Adrenal gland (tissue), 9 donors: ENCODE measurements at regions not wholly inside any gene's neighbourhood (a gene's known extent, or its start where the extent isn't known, plus 50 kb on each side); places are given as distances from the start of the nearest gene placed in this dataset.
"Not testable (repeated sequence)": the region's sequence is repeated elsewhere in the genome, so short reads cannot be mapped to it uniquely, and the experiment has no call there.

Experiments used
- DNase-seq, 7 donors: peaks; one replicate each; pipeline ENCODE4 v3.0.0-alpha.2; 2019 to 2020
- H3K27ac ChIP-seq, 5 donors: fragments of 200-600 bp; sonication (generic) in 4 of 5; 1 replicate in 3 of 5; 2 replicates in 2 of 5; pipeline versions ENCODE4 v1.5.1 to v1.8.0; 2016 to 2020; ENCODE audit warnings: mild to moderate bottlenecking in 1 of 5
- H3K27me3 ChIP-seq: fragments of 200-600 bp; 2 replicates; pipeline ENCODE4 v1.8.0; 2021
- H3K36me3 ChIP-seq, 2 donors: fragments of 200-600 bp; replicated peaks in 1 of 2; 1 replicate in 1 of 2; 2 replicates in 1 of 2; pipeline versions ENCODE4 v1.5.1 to v1.8.0; 2018 to 2022
- H3K4me1 ChIP-seq, 2 donors: fragments of 200-600 bp; replicated peaks in 1 of 2; 1 replicate in 1 of 2; 2 replicates in 1 of 2; pipeline versions ENCODE4 v1.5.1 to v1.8.0; 2018 to 2021
- H3K4me3 ChIP-seq, 4 donors: fragments of 200-600 bp; sonication (generic) in 3 of 4; one replicate each; pipeline ENCODE4 v1.5.1; 2016 to 2018
- H3K9me3 ChIP-seq, 3 donors: fragments of 200-600 bp; sonication (generic) in 1 of 3; replicated peaks in 1 of 3; 1 replicate in 2 of 3; 2 replicates in 1 of 3; pipeline versions ENCODE4 v1.5.1 to v1.8.0; 2016 to 2021
- POLR2A ChIP-seq, 2 donors: fragments of 450-650 bp; IDR thresholded peaks; one replicate each; pipeline ENCODE4 v1.6.1; 2017; ENCODE audit warnings: antibody characterized with exemption in 2 of 2, mild to moderate bottlenecking in 2 of 2, moderate library complexity in 1 of 2
- WGBS, 4 donors: extraction: QIAGEN DNeasy Blood & Tissue Kit in 2 of 4; methylation state at CpG; one replicate each; pipeline versions ENCODE4 v1.1.5 to v1.1.7; 2013 to 2017; 5-methylcytosine and 5-hydroxymethylcytosine counted together
- intact Hi-C, 2 donors: fragments of 100-400 bp; cut with DNase I; formaldehyde crosslinking; loops; one replicate each; pipeline versions ENCODE4 v1.14.1 to v1.15.0; 2022 to 2023
- TF ChIP-seq, protein P1 (sequence below), 6 experiments: fragments of 450-650 bp in 4 of 6; fragments of 200-600 bp in 2 of 6; sonication (generic) in 1 of 6; IDR thresholded peaks; 1 replicate in 5 of 6; 2 replicates in 1 of 6; pipeline versions ENCODE4 v1.5.1 to v1.8.0; 2016 to 2021; ENCODE audit warnings: antibody characterized with exemption in 6 of 6, mild to moderate bottlenecking in 2 of 6, moderate library complexity in 1 of 6
- donor health status: healthy with polysubstance abuse.
- donor health status: Bipolar disorder and iron deficiency.
- donor health status: DM: yes; HTN: yes; CAD: no.
- donor health status: DM: no; HTN: no; CAD: no.
- donor health status: DM: no; HTN: no; CAD: no.

DNA sequence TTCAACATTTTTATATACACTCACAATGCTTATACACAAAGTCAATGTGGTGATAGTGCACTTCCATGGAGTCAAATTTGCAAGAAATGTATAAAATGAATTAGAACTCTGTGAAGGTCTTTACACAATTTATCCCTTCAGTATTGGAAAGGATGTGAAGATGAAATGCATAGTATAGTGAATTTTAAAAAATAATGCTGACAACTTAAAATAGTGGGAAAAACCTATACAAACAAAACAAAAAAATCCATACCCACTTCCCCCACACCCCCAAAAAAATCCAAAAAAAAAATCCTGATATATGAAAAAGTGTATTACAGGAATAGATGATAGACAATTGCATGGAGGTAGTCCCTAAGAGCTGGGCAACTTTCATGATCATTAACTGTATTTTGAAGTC, 165.3 kb downstream of the HLX start:
- TF ChIP-seq, protein P1, sequence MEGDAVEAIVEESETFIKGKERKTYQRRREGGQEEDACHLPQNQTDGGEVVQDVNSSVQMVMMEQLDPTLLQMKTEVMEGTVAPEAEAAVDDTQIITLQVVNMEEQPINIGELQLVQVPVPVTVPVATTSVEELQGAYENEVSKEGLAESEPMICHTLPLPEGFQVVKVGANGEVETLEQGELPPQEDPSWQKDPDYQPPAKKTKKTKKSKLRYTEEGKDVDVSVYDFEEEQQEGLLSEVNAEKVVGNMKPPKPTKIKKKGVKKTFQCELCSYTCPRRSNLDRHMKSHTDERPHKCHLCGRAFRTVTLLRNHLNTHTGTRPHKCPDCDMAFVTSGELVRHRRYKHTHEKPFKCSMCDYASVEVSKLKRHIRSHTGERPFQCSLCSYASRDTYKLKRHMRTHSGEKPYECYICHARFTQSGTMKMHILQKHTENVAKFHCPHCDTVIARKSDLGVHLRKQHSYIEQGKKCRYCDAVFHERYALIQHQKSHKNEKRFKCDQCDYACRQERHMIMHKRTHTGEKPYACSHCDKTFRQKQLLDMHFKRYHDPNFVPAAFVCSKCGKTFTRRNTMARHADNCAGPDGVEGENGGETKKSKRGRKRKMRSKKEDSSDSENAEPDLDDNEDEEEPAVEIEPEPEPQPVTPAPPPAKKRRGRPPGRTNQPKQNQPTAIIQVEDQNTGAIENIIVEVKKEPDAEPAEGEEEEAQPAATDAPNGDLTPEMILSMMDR (IDR thresholded peaks at IDR 0.05), result no peak
- TF ChIP-seq POLR2A (IDR thresholded peaks at IDR 0.05), result no peak
- H3K4me1 ChIP-seq, result no peaks in the 10 kb centered on the region
- H3K27ac ChIP-seq, result no peak overlapping the region
- H3K9me3 ChIP-seq, result no peaks in the 10 kb centered on the region
- no peaks in the 10 kb centered on the region for H3K27me3 ChIP-seq
- H3K36me3 ChIP-seq, result no peaks in the 10 kb centered on the region
- DNase-seq, result no peak
- no peak overlapping the region for H3K4me3 ChIP-seq
- intact Hi-C loops, result no loop called here

DNA sequence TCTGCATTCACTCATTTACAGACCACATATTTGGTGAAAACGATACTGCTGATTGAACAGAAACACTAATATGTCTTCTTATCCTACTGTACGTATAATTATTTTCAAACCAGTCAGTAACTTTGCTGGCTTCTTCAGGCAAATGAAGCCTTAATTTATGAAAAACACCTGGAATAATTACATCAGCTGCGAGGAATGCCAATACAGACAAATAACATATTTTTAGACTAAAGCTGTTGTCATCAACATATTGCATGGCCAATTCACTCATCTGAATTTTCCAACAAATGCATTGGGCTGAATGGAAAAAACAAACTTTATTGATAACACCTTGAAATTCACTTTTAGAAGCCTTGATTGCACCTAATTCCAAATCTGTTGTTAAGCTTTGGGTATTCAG, 165.9 kb downstream of the HLX start:
- TF ChIP-seq, protein P1 (IDR thresholded peaks at IDR 0.05), result no peak
- no peak for TF ChIP-seq POLR2A (IDR thresholded peaks at IDR 0.05)
- no peak for DNase-seq
- intact Hi-C loops, result no loop called here
- H3K9me3 ChIP-seq, result no peaks in the 10 kb centered on the region
- WGBS, 4 donors, result 71 to 84% (median 77%) methylated on average over 3 of the region's 3 CpGs
- H3K4me1 ChIP-seq, result no peaks in the 10 kb centered on the region
- no peak overlapping the region for H3K27ac ChIP-seq
- H3K27me3 ChIP-seq, result no peaks in the 10 kb centered on the region
- H3K4me3 ChIP-seq, result no peak overlapping the region
- no peaks in the 10 kb centered on the region for H3K36me3 ChIP-seq

DNA sequence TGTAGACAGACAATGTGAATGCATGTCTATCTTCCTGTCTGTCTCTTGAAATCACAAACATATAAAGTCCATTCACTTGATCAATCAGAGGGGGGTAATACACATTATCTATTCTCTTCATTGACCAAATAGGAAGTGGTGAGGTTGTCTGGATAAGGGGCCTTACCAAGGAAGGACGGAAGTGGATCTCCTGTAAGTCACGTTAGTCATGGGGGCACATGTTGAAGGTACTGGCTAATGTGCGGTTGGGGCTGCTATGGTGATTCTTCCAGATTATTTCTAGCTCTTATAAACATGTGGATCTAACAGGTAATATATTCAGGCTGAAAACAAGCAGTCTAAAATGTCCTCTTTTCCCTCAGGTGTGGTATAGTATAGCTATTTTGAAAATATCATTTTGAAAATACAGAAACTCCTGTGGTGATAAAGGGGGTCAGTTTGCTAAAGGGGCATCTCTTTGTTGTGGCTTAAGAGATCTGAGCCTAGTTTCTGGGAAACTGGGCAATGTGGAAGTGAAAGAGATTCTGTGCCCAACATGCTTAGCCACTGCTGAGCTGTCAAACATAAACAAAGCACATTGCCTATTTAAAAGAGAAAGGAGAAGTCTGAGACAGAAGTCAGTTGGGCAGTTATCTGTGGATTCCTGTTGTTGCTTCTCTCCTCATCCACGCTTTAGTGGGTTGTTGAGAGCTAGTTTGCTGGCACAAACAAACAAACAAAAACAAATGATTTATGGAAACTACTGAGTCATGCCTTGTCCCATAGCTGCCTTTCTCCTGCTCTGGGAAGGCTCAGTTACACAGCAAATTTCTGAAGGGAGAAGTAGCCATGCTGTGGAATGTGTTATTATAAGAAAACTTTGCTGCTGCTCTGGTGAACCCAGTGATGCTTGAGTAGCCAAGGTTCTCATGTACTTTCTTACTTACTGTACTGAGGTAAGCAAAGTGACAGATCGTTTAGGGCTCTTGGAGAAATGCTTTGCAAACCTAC, 166.9 kb downstream of the HLX start:
- DNase-seq, result no peak
- Histone ChIP-seq H3K4me3 (no peak overlapping the region), H3K9me3 (no peaks in the 10 kb centered on the region), H3K36me3 (no peaks in the 10 kb centered on the region), H3K4me1 (no peaks in the 10 kb centered on the region), H3K27me3 (no peaks in the 10 kb centered on the region), H3K27ac (peak overlapping the region in 1 of 5 donors; percentile 1)
- intact Hi-C loops, result no loop called here
- TF ChIP-seq POLR2A (IDR thresholded peaks at IDR 0.05), result no peak
- TF ChIP-seq, protein P1 (IDR thresholded peaks at IDR 0.05), result no peak
- WGBS, 4 donors, result 57 to 69% (median 58%) methylated on average over 5 of the region's 5 CpGs

- H3K27me3 ChIP-seq, H3K4me1 ChIP-seq, H3K27ac ChIP-seq, H3K4me3 ChIP-seq, DNase-seq, H3K36me3 ChIP-seq, intact Hi-C loops, H3K9me3 ChIP-seq: not testable (repeated sequence)
- 63 to 77% (median 71%) methylated on average over 4 of the region's 4 CpGs for WGBS, 4 donors
Measured at GRCh38 chr1:221051391-221051790, 172.1 kb downstream of the HLX start.

GRCh38 chr1:221053889-221054288, 174.6 kb downstream of the HLX start:
- intact Hi-C loops, result no loop called here
- H3K9me3 ChIP-seq, result no peaks in the 10 kb centered on the region
- H3K27me3 ChIP-seq, result no peaks in the 10 kb centered on the region
- TF ChIP-seq, protein P1 (IDR thresholded peaks at IDR 0.05), result no peak
- TF ChIP-seq POLR2A (IDR thresholded peaks at IDR 0.05), result no peak
- no peak overlapping the region for H3K27ac ChIP-seq
- H3K4me3 ChIP-seq, result no peak overlapping the region
- H3K4me1 ChIP-seq, result no peaks in the 10 kb centered on the region
- WGBS, 4 donors, result 46 to 79% (median 58%) methylated on average over 4 of the region's 4 CpGs
- no peaks in the 10 kb centered on the region for H3K36me3 ChIP-seq
- no peak for DNase-seq
